ENCODE measurements at regions not wholly inside any gene's neighbourhood (a gene's known extent, or its start where the extent isn't known, plus 50 kb on each side); places are given as distances from the start of the nearest gene placed in this dataset.

DNA sequence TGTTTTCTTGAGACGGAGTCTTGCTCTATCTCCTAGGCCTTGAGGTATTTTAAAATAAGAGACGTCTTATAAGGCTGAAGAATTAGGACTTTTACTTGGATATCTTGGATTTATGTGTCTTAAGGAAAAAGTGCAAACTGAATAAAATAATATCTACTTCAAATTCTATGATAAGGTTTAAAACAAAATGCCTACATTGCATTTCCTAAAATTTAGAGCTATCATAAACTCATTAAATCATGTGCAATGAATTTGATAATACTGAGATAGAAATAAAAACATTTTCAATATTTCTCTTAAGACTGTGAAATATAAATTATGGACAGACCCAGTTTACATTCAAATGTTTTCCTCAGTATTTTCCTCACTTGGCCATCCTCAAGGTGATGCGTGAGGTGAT lies 729.5 kb upstream of the LMO3 start:
- TF ChIP-seq TCF7L2 (IDR thresholded peaks at IDR 0.05; ENCODE audit: low read depth, low read length) (no peak), SIN3A (IDR thresholded peaks at IDR 0.05; ENCODE audit: borderline replicate concordance, insufficient read depth, low read depth, low read length) (no peak), POLR2AphosphoS5 (IDR thresholded peaks at IDR 0.05; ENCODE audit: low read depth, low read length) (no peak)
- TF ChIP-seq, protein P1, sequence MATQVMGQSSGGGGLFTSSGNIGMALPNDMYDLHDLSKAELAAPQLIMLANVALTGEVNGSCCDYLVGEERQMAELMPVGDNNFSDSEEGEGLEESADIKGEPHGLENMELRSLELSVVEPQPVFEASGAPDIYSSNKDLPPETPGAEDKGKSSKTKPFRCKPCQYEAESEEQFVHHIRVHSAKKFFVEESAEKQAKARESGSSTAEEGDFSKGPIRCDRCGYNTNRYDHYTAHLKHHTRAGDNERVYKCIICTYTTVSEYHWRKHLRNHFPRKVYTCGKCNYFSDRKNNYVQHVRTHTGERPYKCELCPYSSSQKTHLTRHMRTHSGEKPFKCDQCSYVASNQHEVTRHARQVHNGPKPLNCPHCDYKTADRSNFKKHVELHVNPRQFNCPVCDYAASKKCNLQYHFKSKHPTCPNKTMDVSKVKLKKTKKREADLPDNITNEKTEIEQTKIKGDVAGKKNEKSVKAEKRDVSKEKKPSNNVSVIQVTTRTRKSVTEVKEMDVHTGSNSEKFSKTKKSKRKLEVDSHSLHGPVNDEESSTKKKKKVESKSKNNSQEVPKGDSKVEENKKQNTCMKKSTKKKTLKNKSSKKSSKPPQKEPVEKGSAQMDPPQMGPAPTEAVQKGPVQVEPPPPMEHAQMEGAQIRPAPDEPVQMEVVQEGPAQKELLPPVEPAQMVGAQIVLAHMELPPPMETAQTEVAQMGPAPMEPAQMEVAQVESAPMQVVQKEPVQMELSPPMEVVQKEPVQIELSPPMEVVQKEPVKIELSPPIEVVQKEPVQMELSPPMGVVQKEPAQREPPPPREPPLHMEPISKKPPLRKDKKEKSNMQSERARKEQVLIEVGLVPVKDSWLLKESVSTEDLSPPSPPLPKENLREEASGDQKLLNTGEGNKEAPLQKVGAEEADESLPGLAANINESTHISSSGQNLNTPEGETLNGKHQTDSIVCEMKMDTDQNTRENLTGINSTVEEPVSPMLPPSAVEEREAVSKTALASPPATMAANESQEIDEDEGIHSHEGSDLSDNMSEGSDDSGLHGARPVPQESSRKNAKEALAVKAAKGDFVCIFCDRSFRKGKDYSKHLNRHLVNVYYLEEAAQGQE (IDR thresholded peaks at IDR 0.05; ENCODE audit: insufficient read depth in 1 of 2, low read depth in 2 of 2, low read length in 1 of 2) = no peak
- TF ChIP-seq, protein P2, sequence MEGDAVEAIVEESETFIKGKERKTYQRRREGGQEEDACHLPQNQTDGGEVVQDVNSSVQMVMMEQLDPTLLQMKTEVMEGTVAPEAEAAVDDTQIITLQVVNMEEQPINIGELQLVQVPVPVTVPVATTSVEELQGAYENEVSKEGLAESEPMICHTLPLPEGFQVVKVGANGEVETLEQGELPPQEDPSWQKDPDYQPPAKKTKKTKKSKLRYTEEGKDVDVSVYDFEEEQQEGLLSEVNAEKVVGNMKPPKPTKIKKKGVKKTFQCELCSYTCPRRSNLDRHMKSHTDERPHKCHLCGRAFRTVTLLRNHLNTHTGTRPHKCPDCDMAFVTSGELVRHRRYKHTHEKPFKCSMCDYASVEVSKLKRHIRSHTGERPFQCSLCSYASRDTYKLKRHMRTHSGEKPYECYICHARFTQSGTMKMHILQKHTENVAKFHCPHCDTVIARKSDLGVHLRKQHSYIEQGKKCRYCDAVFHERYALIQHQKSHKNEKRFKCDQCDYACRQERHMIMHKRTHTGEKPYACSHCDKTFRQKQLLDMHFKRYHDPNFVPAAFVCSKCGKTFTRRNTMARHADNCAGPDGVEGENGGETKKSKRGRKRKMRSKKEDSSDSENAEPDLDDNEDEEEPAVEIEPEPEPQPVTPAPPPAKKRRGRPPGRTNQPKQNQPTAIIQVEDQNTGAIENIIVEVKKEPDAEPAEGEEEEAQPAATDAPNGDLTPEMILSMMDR (IDR thresholded peaks at IDR 0.05) = no peak

Measured in Panc1 (cell line).